Memory B cell (primary cell): ENCODE measurements at regions not wholly inside any gene's neighbourhood (a gene's known extent, or its start where the extent isn't known, plus 50 kb on each side); places are given as distances from the start of the nearest gene placed in this dataset.
"Not testable (repeated sequence)": the region's sequence is repeated elsewhere in the genome, so short reads cannot be mapped to it uniquely, and the experiment has no call there.

ENCODE experiments used
- ATAC-seq: fragments of 150-1000 bp; cut with Tn5 transposase; 2 replicates; pipeline ENCODE4 v1.10.0; 2021; ENCODE audit warnings: low read depth, mild to moderate bottlenecking, moderate library complexity
- DNase-seq, 2 donors: peaks; one replicate each; pipeline ENCODE4 v3.0.0; 2022; ENCODE audit warnings: low spot score in 2 of 2
- H3K27ac Mint-ChIP-seq: one replicate; pipeline ENCODE4 v1.8.0; 2022; ENCODE audit warnings: mild to moderate bottlenecking, moderate library complexity, mixed read lengths
- H3K27me3 Mint-ChIP-seq: one replicate; pipeline ENCODE4 v1.8.0; 2022; ENCODE audit warnings: mixed read lengths
- H3K36me3 Mint-ChIP-seq: one replicate; pipeline ENCODE4 v1.8.0; 2022; ENCODE audit warnings: mild to moderate bottlenecking, mixed read lengths
- H3K4me1 Mint-ChIP-seq: one replicate; pipeline ENCODE4 v1.8.0; 2022; ENCODE audit warnings: mixed read lengths
- H3K4me3 Mint-ChIP-seq: one replicate; pipeline ENCODE4 v1.8.0; 2022; ENCODE audit warnings: mild to moderate bottlenecking, moderate library complexity, mixed read lengths
- H3K9me3 Mint-ChIP-seq: one replicate; pipeline ENCODE4 v1.8.0; 2022; ENCODE audit warnings: mixed read lengths

- Mint-ChIP-seq H3K4me1 (no peaks in the 10 kb centered on the region), H3K27me3 (peaks cover 5% of the 10 kb centered on the region)
- ATAC-seq: no peak
Measured at GRCh38 chr2:15822151-15823044, 118.0 kb upstream of the MYCN start.

GRCh38 chr2:15823459-15824396 is 116.6 kb upstream of the MYCN start:
- ATAC-seq: no peak
- DNase-seq: no peak
- Mint-ChIP-seq H3K27me3 (peaks cover 2% of the 10 kb centered on the region), H3K27ac (no peak overlapping the region), H3K9me3 (no peaks in the 10 kb centered on the region), H3K4me3 (no peak overlapping the region), H3K36me3 (no peaks in the 10 kb centered on the region), H3K4me1 (no peaks in the 10 kb centered on the region)

More at GRCh38 chr2:15822151-15823044, 118.0 kb upstream of the MYCN start:
- DNase-seq: no peak
- Mint-ChIP-seq H3K9me3 (no peaks in the 10 kb centered on the region), H3K36me3 (no peaks in the 10 kb centered on the region), H3K27ac (no peak overlapping the region), H3K4me3 (no peak overlapping the region)

- H3K4me3 Mint-ChIP-seq, H3K27ac Mint-ChIP-seq, DNase-seq, H3K9me3 Mint-ChIP-seq, H3K4me1 Mint-ChIP-seq, H3K36me3 Mint-ChIP-seq, ATAC-seq, H3K27me3 Mint-ChIP-seq: not testable (repeated sequence)
Measured at GRCh38 chr2:15824467-15824866, 115.9 kb upstream of the MYCN start.

GRCh38 chr2:15825276-15825980 is 114.9 kb upstream of the MYCN start:
- Mint-ChIP-seq H3K4me3 (no peak overlapping the region), H3K27ac (no peak overlapping the region), H3K36me3 (no peaks in the 10 kb centered on the region), H3K4me1 (no peaks in the 10 kb centered on the region), H3K9me3 (no peaks in the 10 kb centered on the region), H3K27me3 (peaks cover 2% of the 10 kb centered on the region)
- ATAC-seq: no peak
- no peak for DNase-seq

GRCh38 chr2:15826273-15826717 is 114.1 kb upstream of the MYCN start:
- Mint-ChIP-seq H3K4me1 (no peaks in the 10 kb centered on the region), H3K27ac (no peak overlapping the region), H3K9me3 (no peaks in the 10 kb centered on the region), H3K36me3 (no peaks in the 10 kb centered on the region), H3K27me3 (peaks cover 2% of the 10 kb centered on the region), H3K4me3 (no peak overlapping the region)
- DNase-seq (no peak), ATAC-seq (no peak)

GRCh38 chr2:15827001-15827400 is 113.3 kb upstream of the MYCN start:
- no peak for ATAC-seq
- no peak overlapping the region for H3K4me3 Mint-ChIP-seq
- no peak overlapping the region for H3K27ac Mint-ChIP-seq
- peaks cover 2% of the 10 kb centered on the region for H3K27me3 Mint-ChIP-seq
- H3K36me3 Mint-ChIP-seq: no peaks in the 10 kb centered on the region
- H3K4me1 Mint-ChIP-seq: no peaks in the 10 kb centered on the region
- no peaks in the 10 kb centered on the region for H3K9me3 Mint-ChIP-seq
- DNase-seq: no peak

GRCh38 chr2:15828576-15828975 is 111.8 kb upstream of the MYCN start:
- no peak for DNase-seq
- H3K27me3 Mint-ChIP-seq: peaks cover 4% of the 10 kb centered on the region
- no peaks in the 10 kb centered on the region for H3K4me1 Mint-ChIP-seq
- H3K9me3 Mint-ChIP-seq: no peaks in the 10 kb centered on the region
- ATAC-seq: no peak
- no peak overlapping the region for H3K27ac Mint-ChIP-seq
- no peak overlapping the region for H3K4me3 Mint-ChIP-seq
- no peaks in the 10 kb centered on the region for H3K36me3 Mint-ChIP-seq

- Mint-ChIP-seq H3K4me1 (no peaks in the 10 kb centered on the region), H3K9me3 (no peaks in the 10 kb centered on the region), H3K36me3 (no peaks in the 10 kb centered on the region), H3K27me3 (peaks cover 4% of the 10 kb centered on the region), H3K4me3 (no peak overlapping the region), H3K27ac (no peak overlapping the region)
- no peak for DNase-seq
- ATAC-seq: no peak
Measured at GRCh38 chr2:15829091-15829801, 111.1 kb upstream of the MYCN start.

DNA sequence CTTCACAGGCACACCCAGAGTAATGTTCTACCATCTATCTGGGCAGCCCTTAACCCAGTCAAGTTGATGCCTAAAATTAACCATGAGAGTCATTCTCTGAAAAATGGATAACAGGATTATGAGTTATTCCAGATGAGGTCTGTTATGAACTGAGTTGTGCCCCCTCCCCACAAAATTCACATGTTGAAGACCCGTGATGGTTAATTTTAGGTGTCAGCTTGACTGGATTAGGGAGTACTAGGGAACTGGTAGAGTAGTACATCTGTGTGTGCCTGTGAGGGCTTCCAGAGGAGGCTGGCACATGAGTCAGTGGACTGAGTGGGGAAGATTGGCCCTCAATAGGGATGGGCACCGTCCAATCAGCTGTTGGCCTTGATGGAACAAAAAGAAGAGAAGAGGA is 110.4 kb upstream of the MYCN start:
- no peaks in the 10 kb centered on the region for H3K9me3 Mint-ChIP-seq
- H3K27ac Mint-ChIP-seq: no peak overlapping the region
- H3K4me1 Mint-ChIP-seq: no peaks in the 10 kb centered on the region
- no peak for DNase-seq
- H3K27me3 Mint-ChIP-seq: peaks cover 4% of the 10 kb centered on the region
- no peak for ATAC-seq
- no peaks in the 10 kb centered on the region for H3K36me3 Mint-ChIP-seq
- no peak overlapping the region for H3K4me3 Mint-ChIP-seq

DNA sequence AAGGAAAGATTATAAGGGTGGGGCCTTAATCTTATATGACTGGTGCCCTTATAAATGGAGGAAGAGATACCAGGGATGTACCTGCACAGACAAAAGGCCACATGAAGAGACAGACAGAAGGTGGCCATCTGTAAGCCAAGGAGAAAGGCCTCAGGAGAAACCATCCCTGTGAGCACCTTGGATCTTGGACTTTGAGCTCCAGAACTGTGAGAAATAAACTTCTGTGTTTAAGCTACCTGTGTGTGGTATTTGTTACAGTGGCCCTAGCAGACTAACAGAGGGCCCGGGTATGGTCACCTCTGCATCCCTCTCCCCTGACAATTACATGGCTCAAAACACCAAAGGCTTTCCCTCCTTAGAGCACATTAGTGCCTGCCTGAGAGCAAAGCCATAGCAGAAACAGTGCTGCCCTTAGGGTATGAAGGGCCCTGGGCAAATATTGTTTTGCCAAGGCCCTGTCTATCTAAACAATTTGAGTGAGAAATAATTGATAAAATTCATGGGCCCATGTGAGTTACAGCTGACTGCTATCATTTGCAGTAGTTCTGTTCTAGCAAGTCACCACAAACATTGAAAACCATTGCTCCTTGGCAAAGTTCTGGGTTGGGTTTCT is 109.3 kb upstream of the MYCN start:
- Mint-ChIP-seq H3K4me3 (no peak overlapping the region), H3K36me3 (no peaks in the 10 kb centered on the region), H3K27ac (no peak overlapping the region), H3K27me3 (peaks cover 6% of the 10 kb centered on the region), H3K9me3 (no peaks in the 10 kb centered on the region), H3K4me1 (no peaks in the 10 kb centered on the region)
- ATAC-seq: no peak
- no peak for DNase-seq

- Mint-ChIP-seq H3K27me3 (peaks cover 6% of the 10 kb centered on the region), H3K4me3 (no peak overlapping the region), H3K9me3 (no peaks in the 10 kb centered on the region), H3K4me1 (no peaks in the 10 kb centered on the region), H3K27ac (no peak overlapping the region), H3K36me3 (no peaks in the 10 kb centered on the region)
- no peak for DNase-seq
- no peak for ATAC-seq
Measured at GRCh38 chr2:15832030-15832709, 108.2 kb upstream of the MYCN start.

DNA sequence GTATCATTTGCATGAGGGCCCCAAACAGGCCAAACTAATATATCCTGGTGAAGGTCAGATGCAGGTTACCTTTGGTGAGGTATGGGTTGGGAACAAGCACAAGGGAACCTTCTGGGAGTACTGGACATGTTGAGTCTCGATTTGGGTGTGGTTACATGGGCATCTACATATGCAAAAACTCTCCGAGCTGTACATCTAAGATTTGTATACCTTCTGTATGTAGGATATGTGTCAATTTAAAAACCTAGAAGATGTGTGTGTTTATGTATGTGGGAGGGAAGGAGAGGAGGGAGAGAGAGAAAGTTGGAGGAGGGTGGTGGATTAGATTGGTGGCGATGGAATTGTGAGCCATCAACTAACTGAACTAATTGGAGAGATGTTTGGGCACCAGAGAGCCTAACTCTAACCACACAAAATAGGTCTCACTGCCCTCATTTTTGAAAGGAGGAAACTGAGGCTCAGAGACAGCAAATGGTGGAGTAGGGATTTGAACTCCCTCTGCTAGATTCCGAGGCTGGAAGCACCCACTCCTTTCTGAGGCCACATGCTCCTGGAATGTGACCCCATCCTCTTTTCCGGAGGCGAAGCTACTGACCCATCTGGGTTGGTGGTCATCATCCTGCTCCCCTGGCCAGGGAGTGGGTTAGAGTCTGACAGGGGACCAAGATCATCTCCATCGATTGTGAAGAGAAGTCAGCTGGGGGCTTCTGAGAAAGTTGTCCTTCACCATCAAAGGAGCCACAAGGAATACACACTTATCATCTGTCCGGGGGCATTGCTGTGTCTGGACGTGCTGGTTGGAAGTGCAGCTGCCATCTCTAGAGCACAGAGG is 107.3 kb upstream of the MYCN start:
- Mint-ChIP-seq H3K36me3 (no peaks in the 10 kb centered on the region), H3K4me1 (no peaks in the 10 kb centered on the region), H3K27ac (no peak overlapping the region), H3K4me3 (no peak overlapping the region), H3K9me3 (no peaks in the 10 kb centered on the region), H3K27me3 (peaks cover 6% of the 10 kb centered on the region)
- ATAC-seq: no peak
- no peak for DNase-seq
